EL (cell line): ENCODE measurements at regions not wholly inside any gene's neighbourhood (a gene's known extent, or its start where the extent isn't known, plus 50 kb on each side); places are given as distances from the start of the nearest gene placed in this dataset.
"Not testable (repeated sequence)": the region's sequence is repeated elsewhere in the genome, so short reads cannot be mapped to it uniquely, and the experiment has no call there.

Source experiments
- DNase-seq: peaks from one replicate; pipeline ENCODE4 v3.0.0-alpha.2; 2016

DNA sequence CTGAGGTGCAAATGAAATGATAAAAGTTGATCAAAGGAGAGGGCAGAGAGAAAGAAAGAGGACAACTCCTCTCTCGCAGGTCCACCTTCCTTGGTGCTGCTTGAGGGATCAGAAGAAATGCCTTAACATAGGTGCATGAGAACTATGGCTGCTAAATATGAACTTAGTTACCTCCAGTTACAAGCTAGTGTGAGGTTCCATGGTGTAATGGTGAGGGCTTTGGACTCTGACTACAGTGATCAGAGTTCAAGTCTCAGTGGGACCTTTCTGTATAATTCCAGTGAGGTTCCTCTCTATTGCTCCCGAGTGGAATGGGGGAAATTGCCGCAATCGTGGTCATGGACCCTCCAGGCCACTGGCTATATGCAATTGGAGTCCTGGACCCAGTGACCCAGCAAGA is 387.3 kb downstream of the FAM72C start:
- DNase-seq: no peak

DNA sequence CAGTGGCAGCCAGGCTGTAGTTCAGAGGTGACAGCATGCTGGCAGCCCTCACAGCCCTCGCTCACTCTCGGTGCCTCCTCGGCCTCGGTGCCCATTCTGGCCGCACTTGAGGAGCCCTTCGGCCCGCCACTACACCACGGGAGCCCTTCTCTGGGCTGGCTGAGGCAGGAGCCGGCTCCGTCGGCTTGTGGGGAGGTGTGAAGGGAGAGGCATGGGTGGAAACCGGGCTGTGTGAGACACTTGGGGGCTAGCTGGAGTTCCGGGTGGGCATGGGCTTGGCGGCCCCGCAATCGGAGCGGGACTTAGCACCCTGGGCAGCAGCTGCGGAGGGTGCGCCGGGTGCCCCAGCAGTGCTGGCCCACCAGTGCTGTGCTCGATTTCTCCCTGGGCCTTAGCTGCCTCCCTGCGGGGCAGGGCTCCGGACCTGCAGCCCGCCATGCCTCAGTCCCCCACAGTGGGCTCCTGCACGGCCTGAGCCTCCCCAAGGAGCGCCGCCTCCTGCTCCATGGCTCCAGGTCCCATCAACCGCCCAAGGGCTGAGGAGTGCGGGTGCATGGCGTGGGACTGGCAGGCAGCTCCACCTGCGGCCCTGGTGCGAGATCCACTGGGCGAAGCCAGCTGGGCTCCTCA is 396.8 kb downstream of the FAM72C start:
- DNase-seq: no peak

- not testable (repeated sequence) for DNase-seq
Measured at GRCh38 chr1:143572661-143573060, 399.1 kb downstream of the FAM72C start.

DNA sequence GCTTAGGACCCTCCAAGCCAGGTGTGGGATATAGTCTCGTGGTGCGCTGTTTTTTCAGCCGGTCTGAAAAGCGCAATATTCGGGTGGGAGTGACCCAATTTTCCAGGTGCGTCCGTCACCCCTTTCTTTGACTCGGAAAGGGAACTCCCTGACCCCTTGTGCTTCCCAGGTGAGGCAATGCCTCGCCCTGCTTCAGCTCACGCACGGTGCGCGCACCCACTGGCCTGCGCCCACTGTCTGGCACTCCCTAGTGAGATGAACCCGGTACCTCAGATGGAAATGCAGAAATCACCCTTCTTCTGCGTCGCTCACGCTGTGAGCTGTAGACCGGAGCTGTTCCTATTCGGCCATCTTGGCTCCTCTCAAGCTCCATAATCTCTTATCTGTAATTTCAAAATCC is 408.0 kb downstream of the FAM72C start:
- DNase-seq: not testable (repeated sequence)

GRCh38 chr1:143553627-143554026 is 418.2 kb downstream of the FAM72C start:
- DNase-seq: no peak

DNA sequence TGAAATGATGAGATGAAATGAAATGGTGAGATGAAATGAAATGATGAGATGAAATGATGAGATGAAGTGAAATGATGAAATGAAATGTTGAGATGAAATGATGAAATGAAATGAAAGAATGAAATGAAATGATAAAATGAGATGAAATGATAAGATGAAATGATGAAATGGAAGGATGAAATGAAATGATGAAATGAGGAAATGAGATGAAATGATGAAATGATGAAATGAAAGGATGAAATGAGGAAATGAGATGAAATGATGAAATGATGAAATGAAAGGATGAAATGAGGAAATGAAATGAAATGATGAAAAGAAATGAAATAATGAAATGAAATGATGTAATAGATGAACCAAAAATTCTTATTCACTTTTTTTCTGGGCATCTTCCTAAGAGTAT is 467.1 kb downstream of the FAM72C start:
- not testable (repeated sequence) for DNase-seq

- not testable (repeated sequence) for DNase-seq
Measured at GRCh38 chr1:143504080-143504479, 467.7 kb downstream of the FAM72C start.

DNA sequence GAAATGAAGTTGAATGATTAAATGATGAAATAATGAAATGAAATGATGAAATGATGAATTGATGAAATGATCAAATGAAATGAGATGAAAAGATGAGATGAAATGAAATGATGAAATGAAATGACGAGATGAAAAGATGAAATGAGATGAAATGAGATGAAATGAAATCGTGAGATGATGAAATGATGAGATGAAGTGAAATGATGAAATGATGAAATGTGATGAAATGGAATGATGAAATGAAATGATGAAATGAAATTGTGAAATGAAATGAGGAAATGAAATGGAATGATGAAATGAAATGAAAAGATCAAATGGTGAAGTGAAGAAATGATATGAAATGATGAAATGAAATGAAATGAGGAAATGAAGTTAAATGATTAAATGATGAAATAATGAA is 468.7 kb downstream of the FAM72C start:
- not testable (repeated sequence) for DNase-seq

DNA sequence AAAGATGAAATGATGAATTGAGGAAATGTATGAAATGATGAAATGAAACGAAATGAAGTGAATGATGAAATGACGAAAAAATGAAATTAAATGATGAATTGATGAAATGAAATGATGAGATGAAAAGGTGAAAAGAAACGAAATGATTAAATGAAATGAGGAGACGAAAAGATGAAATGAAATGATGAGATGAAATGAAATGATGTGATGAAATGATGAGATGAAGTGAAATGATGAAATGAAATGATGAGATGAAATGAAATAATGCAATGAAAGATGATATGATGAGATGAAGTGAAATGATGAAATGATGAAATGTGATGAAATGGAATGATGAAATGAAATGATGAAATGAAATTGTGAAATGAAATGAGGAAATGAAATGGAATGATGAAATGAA is 469.7 kb downstream of the FAM72C start:
- DNase-seq: not testable (repeated sequence)

DNA sequence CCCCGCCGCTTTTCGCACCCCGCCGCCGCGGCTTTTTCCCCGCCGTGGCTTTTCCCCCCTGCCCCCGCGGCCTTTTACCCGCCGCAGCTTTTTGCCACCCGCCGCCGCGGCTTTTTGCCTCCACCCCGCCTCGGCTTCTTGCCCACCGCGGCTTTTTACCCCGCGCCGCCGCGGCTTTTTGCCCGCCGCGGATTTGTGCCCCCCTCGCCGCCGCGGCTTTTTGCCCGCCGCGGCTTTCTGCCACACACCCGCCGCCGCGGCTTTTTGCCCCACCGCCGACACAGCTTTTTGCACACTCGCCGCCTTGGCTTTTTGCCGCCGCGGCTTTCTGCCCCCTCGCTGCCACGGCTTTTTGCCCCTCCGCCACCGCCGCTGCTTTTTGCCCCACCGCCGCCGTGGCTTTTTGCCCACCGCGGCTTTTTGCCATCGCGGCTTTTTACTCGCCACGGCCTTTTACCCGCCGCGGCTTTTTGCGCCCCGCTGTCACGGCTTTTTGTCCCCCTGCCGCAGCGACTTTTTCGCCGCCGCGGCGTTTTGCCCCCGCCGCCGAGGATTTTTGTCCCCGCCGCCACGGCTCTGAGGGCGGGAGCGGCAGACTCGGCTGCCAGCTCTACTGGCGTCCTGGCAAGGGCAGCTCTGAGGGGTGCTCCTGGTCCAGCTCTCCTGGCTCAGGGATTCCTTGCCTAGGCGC is 473.6 kb downstream of the FAM72C start:
- DNase-seq: not testable (repeated sequence)

- DNase-seq: no peak
Measured at GRCh38 chr1:143497374-143497747, 474.4 kb downstream of the FAM72C start.

DNA sequence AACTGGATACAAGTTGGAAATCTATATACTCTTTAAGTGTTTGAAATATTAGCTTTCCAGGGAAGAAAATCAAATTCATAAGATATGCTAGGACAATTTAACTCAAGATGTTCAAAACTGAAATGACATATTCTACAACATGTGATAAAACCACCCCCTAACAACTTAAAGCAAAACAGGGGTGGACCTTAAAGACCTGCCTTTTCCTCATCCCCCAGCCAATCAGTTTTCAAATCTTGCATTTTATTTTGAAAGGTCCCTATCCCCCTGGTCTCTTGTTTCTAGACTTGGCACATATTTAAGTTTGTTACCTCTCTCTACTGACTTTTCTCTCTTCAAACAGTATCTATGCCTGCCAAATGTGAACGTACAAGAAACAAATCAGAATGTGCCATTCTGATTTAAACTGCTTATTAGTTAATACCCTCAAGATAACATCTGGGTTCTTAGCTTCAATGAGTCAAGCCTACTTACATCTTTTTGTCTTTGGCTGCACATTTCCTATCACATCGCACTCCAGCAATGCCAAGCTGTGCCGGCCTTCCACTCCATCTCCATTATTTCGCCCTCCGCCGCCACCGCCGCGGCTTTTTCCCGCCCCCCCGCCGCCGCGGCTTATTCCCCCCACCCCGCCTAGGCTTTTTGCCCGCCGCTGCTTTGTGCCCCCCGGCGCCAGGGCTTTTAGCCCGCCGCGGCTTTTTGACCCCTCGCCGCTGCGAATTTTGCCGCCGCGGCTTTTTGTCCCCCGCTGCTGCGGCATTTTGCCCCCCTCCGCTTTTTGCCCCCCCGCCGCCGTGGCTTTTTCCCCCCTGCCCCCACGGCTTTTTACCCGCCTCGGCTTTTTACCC is 475.0 kb downstream of the FAM72C start:
- not testable (repeated sequence) for DNase-seq
